ENCODE measurements at regions not wholly inside any gene's neighbourhood (a gene's known extent, or its start where the extent isn't known, plus 50 kb on each side); places are given as distances from the start of the nearest gene placed in this dataset.

GRCh38 chr7:26479581-26479980, 187.9 kb downstream of the SNX10 start:
- CTCF ChIA-PET (ENCODE audit: low intra/inter-chr PET ratio): no interaction called here
- Histone ChIP-seq H3K27ac (ENCODE audit: extremely low read depth, low read depth, low read length) (no peak overlapping the region), H3K9ac (ENCODE audit: insufficient read depth in 1 of 2, low read depth in 2 of 2, low read length in 2 of 2) (no peak overlapping the region), H2AFZ (ENCODE audit: low read depth, low read length) (no peak overlapping the region), H3K27me3 (ENCODE audit: control insufficient read depth in 2 of 2, insufficient read depth in 2 of 2, low read length in 2 of 2) (peaks cover 20 to 39% of the 10 kb centered on the region in 2 experiments; a peak in 4 of 5 replicates), H3K4me2 (ENCODE audit: insufficient read depth, low read length) (no peak overlapping the region), H3K9me3 (replicated peaks; ENCODE audit: control insufficient read depth, insufficient read depth, low read depth, low read length) (no peaks in the 10 kb centered on the region; the same call in 1 of the 2 replicates), H4K20me1 (replicated peaks; ENCODE audit: control insufficient read depth, insufficient read depth, low read length) (no peaks in the 10 kb centered on the region), H3K36me3 (ENCODE audit: control insufficient read depth, insufficient read depth, low read length) (no peaks in the 10 kb centered on the region), H3K9me1 (ENCODE audit: control insufficient read depth, insufficient read depth, low read length) (no peaks in the 10 kb centered on the region), H3K79me2 (ENCODE audit: control insufficient read depth, insufficient read depth, low read length) (no peaks in the 10 kb centered on the region), H3K4me1 (replicated peaks in 1 of 2; ENCODE audit: control insufficient read depth in 2 of 2, insufficient read depth in 2 of 2, low read length in 2 of 2) (no peaks in the 10 kb centered on the region), H3K4me3 (no peak overlapping the region)
- no peak for FAIRE-seq
- POLR2A ChIA-PET: interaction anchor here (1.5 kb wide), 1 partner anchor 12 kb away, joined by 6 read pairs; no protein-coding TSS in a partner anchor
- DNase-seq (ENCODE audit: extremely low read depth in 1 of 4, low spot score in 3 of 4): no peak
- BruUV-seq (replicated peaks): no TSS peak
- in situ Hi-C loops (cut with MboI) (loop anchor here (25.0 kb wide), 1 partner anchor 92 kb away; no protein-coding TSS in a partner anchor), intact Hi-C loops (cut with micrococcal nuclease) (no loop called here)
- no peak for TF ChIP-seq ZBTB33 (CRISPR knock-in tag; IDR thresholded peaks at IDR 0.05)
- 0% methylated on average over 3 of the region's 3 CpGs for WGBS (ENCODE audit: insufficient coverage, low coverage, missing lambda C conversion rate)
- no peak for ATAC-seq

GRCh38 chr7:26480156-26480555, 188.5 kb downstream of the SNX10 start:
- CTCF ChIA-PET (ENCODE audit: low intra/inter-chr PET ratio): no interaction called here
- POLR2A ChIA-PET: no interaction called here
- FAIRE-seq (no peak), DNase-seq (ENCODE audit: extremely low read depth in 1 of 4, low spot score in 3 of 4) (no peak), ATAC-seq (no peak)
- intact Hi-C loops (cut with micrococcal nuclease): no loop called here
- peaks cover 23 to 35% of the 10 kb centered on the region in 2 experiments; a peak in 3 of 5 replicates for H3K27me3 ChIP-seq (ENCODE audit: control insufficient read depth in 2 of 2, insufficient read depth in 2 of 2, low read length in 2 of 2)
- H3K36me3 ChIP-seq (ENCODE audit: control insufficient read depth, insufficient read depth, low read length): no peaks in the 10 kb centered on the region
- no peaks in the 10 kb centered on the region for H3K4me1 ChIP-seq (replicated peaks in 1 of 2; ENCODE audit: control insufficient read depth in 2 of 2, insufficient read depth in 2 of 2, low read length in 2 of 2)
- in situ Hi-C loops (cut with MboI): loop anchor here (25.0 kb wide), 1 partner anchor 93 kb away; no protein-coding TSS in a partner anchor
- no peaks in the 10 kb centered on the region for H3K9me1 ChIP-seq (ENCODE audit: control insufficient read depth, insufficient read depth, low read length)
- 0% methylated on average over 9 of the region's 9 CpGs for WGBS (ENCODE audit: insufficient coverage, low coverage, missing lambda C conversion rate)
- no peaks in the 10 kb centered on the region for H4K20me1 ChIP-seq (replicated peaks; ENCODE audit: control insufficient read depth, insufficient read depth, low read length)
- no peaks in the 10 kb centered on the region for H3K79me2 ChIP-seq (ENCODE audit: control insufficient read depth, insufficient read depth, low read length)
- H3K9me3 ChIP-seq (replicated peaks; ENCODE audit: control insufficient read depth, insufficient read depth, low read depth, low read length): no peaks in the 10 kb centered on the region; the same call in 1 of the 2 replicates
- H2AFZ ChIP-seq (ENCODE audit: low read depth, low read length): no peak overlapping the region
- no TSS peak for BruUV-seq (replicated peaks)
- no peak overlapping the region for H3K4me3 ChIP-seq
- H3K9ac ChIP-seq (ENCODE audit: insufficient read depth in 1 of 2, low read depth in 2 of 2, low read length in 2 of 2): no peak overlapping the region
- no peak overlapping the region for H3K27ac ChIP-seq (ENCODE audit: extremely low read depth, low read depth, low read length)
- no peak overlapping the region for H3K4me2 ChIP-seq (ENCODE audit: insufficient read depth, low read length)
- TF ChIP-seq ETS1 (conservative IDR thresholded peaks at IDR 0.05; ENCODE audit: control insufficient read depth, low read depth, low read length) (no peak), ZNF609 (CRISPR knock-in tag; IDR thresholded peaks at IDR 0.05; ENCODE audit: borderline replicate concordance) (no peak), CBX3 (IDR thresholded peaks at IDR 0.05; ENCODE audit: borderline replicate concordance in 1 of 2, low read length in 2 of 2) (no peak), CBX1 (IDR thresholded peaks at IDR 0.05; ENCODE audit: low read depth) (no peak), SPI1 (IDR thresholded peaks at IDR 0.05; ENCODE audit: borderline replicate concordance, low read depth, low read length) (no peak), SNRNP70 (optimal IDR thresholded peaks at IDR 0.05; ENCODE audit: low read depth, low read length) (no peak)

All from K562 (cell line).